NCI-H2171 treated with DMSO at 0.1 percent for 48 hours (cell line): ENCODE measurements at regions not wholly inside any gene's neighbourhood (a gene's known extent, or its start where the extent isn't known, plus 50 kb on each side); places are given as distances from the start of the nearest gene placed in this dataset.
"Not testable (repeated sequence)": the region's sequence is repeated elsewhere in the genome, so short reads cannot be mapped to it uniquely, and the experiment has no call there.

Source experiments
- DNase-seq: peaks from one replicate; lab custom pipeline; 2025; lab: John Stamatoyannopoulos, UW

DNA sequence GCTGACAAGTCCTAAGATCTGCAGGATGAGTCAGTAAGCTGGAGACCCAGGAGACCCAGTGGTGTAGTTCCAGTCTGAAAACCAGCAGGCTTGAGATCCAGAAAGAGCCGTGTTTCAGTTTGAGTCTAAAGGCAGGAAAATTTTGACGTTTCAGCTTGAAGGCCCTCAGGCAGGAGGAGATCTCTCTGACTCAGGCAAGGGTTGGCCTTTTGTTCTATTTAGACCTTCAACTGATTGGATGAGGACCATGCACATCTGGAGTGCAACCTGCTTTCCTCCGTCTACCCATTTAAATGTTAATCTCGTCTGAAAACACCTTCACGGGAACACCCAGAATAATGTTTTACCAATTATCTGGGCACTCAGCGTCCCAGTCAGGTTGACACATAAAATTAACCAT lies 69.5 kb downstream of the NPIPA7 start:
- DNase-seq, result not testable (repeated sequence)

DNA sequence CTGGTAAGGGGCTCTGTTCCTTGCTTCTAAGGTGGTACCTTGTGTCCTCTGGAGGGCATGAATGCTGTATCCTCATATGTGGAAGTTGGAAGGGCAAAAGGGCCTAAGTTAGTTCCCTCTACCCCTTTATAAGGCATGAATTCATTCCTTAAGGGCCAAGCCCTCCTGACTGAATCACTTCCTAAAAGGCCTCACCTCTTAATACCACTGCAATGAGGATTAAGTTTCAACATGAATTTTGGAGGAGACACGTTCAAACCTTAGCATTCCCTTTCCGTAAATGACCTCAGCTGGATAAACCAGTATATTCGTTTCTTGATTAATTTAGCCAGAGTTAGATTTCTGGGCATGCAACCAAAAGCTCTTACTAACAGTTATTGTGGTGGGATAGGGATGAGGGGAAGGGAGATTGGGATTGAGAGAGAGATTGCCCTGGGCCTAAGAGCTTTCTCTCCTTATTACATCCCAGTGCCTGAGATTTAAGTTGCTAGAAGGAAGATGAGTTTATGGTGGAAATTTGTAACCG lies 70.8 kb downstream of the NPIPA7 start:
- DNase-seq, result not testable (repeated sequence)

- DNase-seq, result not testable (repeated sequence)
Observed at GRCh38 chr16:16451721-16452410, 72.9 kb downstream of the NPIPA7 start.

- not testable (repeated sequence) for DNase-seq
Observed at GRCh38 chr16:16458579-16458978, 79.6 kb downstream of the NPIPA7 start.

- DNase-seq, result not testable (repeated sequence)
Observed at GRCh38 chr16:16463792-16464191, 84.9 kb downstream of the NPIPA7 start.

GRCh38 chr16:16488919-16489318 lies 110.0 kb downstream of the NPIPA7 start:
- not testable (repeated sequence) for DNase-seq

DNA sequence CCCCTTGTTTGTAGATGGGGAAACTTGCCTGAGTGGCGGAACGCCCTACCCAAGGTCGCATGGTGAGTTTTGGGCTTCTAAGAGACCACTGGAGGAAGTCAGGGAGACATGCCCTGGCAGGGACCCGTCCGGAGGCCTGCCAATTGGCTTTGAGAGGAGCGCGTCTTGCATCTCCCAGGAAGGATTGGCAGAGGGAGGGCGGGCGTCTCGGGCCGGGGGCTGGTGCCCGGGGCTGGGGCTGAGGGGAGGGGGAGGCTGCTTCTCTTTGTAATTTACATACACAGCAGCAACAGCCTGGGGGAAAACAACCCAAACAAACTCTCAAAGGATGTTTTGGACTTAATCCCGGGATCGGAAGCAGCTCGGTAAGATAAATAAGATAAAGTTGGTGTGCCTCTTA lies 110.5 kb downstream of the NPIPA7 start:
- DNase-seq, result not testable (repeated sequence)

- DNase-seq, result not testable (repeated sequence)
Observed at GRCh38 chr16:16494114-16494513, 115.2 kb downstream of the NPIPA7 start.

DNA sequence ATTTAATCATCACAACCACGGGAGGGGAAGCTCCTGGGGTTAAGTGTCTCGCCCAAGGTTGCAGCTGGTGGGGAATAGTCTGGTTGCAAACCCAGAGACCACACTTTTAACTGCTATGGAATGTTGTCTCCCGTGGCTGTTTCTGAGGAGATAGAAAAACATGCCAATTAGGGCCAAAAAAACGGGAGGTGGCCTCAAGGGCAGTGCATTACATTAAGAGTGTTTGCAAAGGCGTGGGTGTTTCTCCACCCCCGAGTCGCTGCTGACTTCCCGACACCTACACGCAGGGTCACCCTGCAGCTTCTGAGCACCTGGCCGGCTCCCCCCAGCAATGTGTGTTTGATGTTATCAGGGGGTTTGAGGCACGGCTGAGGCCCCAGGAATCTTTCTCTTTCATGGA lies 116.1 kb downstream of the NPIPA7 start:
- not testable (repeated sequence) for DNase-seq

DNA sequence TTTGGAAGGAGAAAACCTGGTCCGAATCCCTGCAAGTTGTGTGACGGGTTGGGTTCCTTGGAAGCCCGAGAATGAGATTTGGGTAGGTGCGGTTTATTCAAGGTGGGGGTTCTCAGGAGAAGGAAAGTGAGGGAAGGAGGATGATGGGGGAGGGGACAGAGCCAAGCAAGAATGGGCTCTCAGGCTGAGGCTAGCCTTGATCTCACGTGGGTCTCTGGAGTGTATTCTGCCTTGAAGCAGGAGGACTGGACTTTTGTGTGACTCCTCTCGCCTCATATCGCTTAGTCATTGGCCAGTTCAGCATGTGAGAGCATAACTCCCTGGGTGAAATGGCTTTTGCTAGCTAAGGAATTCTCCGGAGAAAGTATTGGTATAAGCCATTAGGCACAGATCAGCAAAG lies 120.9 kb downstream of the NPIPA7 start:
- not testable (repeated sequence) for DNase-seq

DNA sequence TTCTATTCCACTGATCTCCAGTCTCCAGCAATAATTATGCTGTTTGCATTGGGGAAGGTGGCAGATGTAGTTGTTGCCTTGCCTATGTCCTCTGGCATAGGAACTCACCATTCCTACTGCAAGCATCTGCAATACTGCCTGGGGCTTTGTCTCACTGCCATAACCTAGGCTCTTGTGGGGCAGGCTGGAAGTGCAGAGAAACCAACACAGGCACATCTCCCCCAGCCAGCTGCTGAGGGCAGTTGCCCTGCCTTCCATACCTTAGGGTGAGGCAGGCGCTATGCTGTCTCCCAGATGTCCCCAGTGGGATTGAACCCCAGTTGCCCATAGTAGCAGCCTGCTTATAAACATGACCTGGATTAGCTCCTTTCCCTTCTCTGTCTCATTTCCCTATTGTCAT lies 128.1 kb downstream of the NPIPA7 start:
- DNase-seq, result not testable (repeated sequence)

DNA sequence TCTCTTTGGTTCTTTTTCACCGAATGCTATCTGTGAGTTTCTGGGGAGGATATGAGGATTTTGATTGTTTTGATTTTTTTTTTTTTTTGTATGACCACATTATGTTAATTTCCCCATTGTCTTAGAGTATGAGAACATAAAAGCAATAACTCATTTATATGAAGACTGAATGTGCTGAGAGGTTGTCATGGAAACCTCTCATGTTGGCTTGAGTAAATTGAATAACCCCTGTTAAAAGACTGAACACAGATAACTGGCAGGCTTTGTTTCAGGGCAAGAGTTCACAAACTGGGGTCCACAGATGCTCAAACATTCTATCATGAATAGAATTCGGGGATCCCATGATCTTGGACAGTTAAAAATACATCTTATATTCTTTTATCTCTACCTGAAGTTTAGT lies 129.4 kb downstream of the NPIPA7 start:
- not testable (repeated sequence) for DNase-seq

GRCh38 chr16:16519395-16519794 lies 140.5 kb downstream of the NPIPA7 start:
- not testable (repeated sequence) for DNase-seq

- DNase-seq, result not testable (repeated sequence)
Observed at GRCh38 chr16:16521239-16522002, 142.5 kb downstream of the NPIPA7 start.

- not testable (repeated sequence) for DNase-seq
Observed at GRCh38 chr16:16526998-16527397, 148.1 kb downstream of the NPIPA7 start.

- not testable (repeated sequence) for DNase-seq
Observed at GRCh38 chr16:16530744-16531143, 151.8 kb downstream of the NPIPA7 start.

DNA sequence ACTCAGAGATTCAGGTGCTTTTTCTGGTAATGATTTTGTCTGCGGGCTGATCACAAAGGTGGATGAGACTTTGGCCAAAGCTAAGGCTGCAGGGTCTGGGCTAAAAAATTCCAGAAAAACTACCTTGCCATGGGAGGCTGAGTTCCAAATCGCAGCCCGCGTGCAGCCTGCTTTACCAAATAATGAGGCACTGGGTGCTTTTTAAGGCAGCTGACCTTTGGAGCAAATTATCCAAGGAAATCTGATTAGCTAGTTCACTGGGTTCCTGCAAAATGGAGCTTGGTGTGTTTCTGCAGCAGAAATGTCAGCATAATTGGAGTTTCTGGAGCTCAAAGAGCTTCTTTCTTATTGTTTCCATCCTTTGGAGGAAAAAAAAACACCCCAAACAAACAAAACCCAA lies 156.6 kb downstream of the NPIPA7 start:
- not testable (repeated sequence) for DNase-seq

DNA sequence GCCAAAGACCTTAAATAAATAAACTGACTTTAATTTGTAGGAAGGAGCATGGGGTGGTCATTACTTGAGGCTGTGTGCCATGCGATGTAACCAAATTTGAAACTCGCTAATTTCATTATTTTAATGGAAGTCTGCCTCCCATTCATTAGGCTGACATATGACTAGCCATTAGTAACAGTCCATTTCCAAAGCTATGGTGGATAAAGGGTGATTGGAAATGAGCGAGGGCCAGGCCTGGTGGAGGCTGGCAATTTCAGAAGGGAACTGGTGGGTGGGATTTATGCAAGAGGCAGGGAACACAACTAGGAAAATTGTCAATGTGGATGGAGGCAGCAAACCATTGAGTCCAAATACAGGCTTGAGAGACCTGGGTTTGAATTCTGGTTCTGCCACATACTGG lies 157.2 kb downstream of the NPIPA7 start:
- DNase-seq, result not testable (repeated sequence)

GRCh38 chr16:16549710-16550109 lies 170.8 kb downstream of the NPIPA7 start:
- DNase-seq, result not testable (repeated sequence)

- peak; percentile 7 for DNase-seq
Observed at GRCh38 chr16:16550824-16551223, 171.9 kb downstream of the NPIPA7 start.

DNA sequence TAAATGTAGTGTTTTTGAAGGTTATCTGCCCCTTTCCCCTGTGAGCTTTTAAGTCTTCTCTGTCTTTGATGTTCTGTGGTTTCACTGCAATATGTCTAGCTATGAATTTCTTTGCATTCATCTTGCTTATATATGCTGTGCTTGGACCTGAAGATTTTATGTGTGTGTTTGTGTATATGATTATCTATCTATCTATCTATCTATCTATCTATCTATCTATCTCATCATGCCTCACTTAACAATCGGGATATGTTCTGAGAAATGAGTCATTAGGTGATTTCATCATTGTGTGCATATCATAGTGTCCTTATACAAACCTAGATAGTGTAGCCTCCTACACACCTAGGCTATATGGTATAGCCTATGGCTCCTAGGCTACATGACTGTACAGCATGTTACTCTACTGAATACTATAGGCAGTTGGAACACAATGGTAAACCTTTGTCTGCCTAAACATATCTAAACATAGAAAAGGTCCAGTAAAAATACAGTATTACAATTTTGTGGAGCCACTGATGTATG lies 173.9 kb downstream of the NPIPA7 start:
- not testable (repeated sequence) for DNase-seq

DNA sequence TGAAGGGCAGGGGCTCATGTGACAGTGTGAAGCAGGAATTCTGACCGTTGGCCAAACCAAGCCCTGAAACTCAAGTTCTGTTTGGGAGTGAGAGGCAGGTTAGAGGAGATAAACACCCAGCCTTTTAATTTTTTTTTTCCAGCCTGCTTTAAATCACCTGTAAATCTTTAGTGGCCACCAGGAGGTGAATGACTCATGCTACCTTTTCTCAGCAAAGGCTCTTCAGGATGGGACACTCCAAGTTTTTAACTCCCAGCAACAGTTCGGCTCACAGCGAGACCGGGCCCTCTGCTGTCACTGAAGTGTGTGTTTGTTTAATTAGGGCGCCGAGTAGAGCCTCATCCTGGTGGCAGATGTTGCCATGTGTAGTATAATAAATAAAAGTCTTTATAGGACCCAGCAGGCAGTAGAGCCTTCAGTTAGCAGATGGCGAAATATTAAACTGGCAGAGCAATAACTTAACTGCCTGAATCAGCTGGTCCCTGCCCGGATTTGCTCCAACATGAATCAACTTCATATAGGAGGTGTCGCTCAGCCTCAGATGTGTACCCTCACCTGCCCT lies 180.3 kb downstream of the NPIPA7 start:
- DNase-seq, result not testable (repeated sequence)
